Limb (tissue), 2 donors: ENCODE measurements at regions not wholly inside any gene's neighbourhood (a gene's known extent, or its start where the extent isn't known, plus 50 kb on each side); places are given as distances from the start of the nearest gene placed in this dataset.
A peak's percentile ranks its signal among the peaks of the same experiment; 100 is the strongest.
"Not testable (repeated sequence)": the region's sequence is repeated elsewhere in the genome, so short reads cannot be mapped to it uniquely, and the experiment has no call there.

Experiments
- DNase-seq, 2 donors: peaks; one replicate each; pipeline ENCODE4 v3.0.0-alpha.2; 2016; ENCODE audit errors: extremely low spot score in 2 of 2

GRCh38 chr6:48419992-48420391, 309.0 kb upstream of the PTCHD4 start:
- no peak for DNase-seq

GRCh38 chr6:48417927-48418326, 306.9 kb upstream of the PTCHD4 start:
- DNase-seq: no peak

- no peak for DNase-seq
These were observed 301.7 kb upstream of the PTCHD4 start for GRCh38 chr6:48412656-48413055.

- no peak for DNase-seq
These were observed 293.9 kb upstream of the PTCHD4 start for GRCh38 chr6:48404927-48405326.

GRCh38 chr6:48403587-48403986, 292.6 kb upstream of the PTCHD4 start:
- no peak for DNase-seq

GRCh38 chr6:48401016-48401415, 290.0 kb upstream of the PTCHD4 start:
- DNase-seq: peak; percentile 49 to 62

GRCh38 chr6:48397887-48398286, 286.9 kb upstream of the PTCHD4 start:
- DNase-seq: no peak

- DNase-seq: no peak
These were observed 278.4 kb upstream of the PTCHD4 start for GRCh38 chr6:48389146-48390043.

GRCh38 chr6:48388044-48388443, 277.0 kb upstream of the PTCHD4 start:
- DNase-seq: no peak

GRCh38 chr6:48378884-48379407, 267.9 kb upstream of the PTCHD4 start:
- DNase-seq: no peak

GRCh38 chr6:48377115-48377514, 266.1 kb upstream of the PTCHD4 start:
- no peak for DNase-seq

GRCh38 chr6:48371226-48371625, 260.2 kb upstream of the PTCHD4 start:
- DNase-seq: not testable (repeated sequence)

GRCh38 chr6:48369100-48369499, 258.1 kb upstream of the PTCHD4 start:
- DNase-seq: no peak

- DNase-seq: no peak
These were observed 214.7 kb upstream of the PTCHD4 start for GRCh38 chr6:48325701-48326100.

GRCh38 chr6:48318670-48319069, 207.7 kb upstream of the PTCHD4 start:
- no peak for DNase-seq

GRCh38 chr6:48315915-48316314, 204.9 kb upstream of the PTCHD4 start:
- no peak for DNase-seq

- no peak for DNase-seq
These were observed 204.2 kb upstream of the PTCHD4 start for GRCh38 chr6:48315051-48315719.

GRCh38 chr6:48311301-48311700, 200.3 kb upstream of the PTCHD4 start:
- no peak for DNase-seq

GRCh38 chr6:48307573-48307972, 196.6 kb upstream of the PTCHD4 start:
- no peak for DNase-seq

GRCh38 chr6:48290595-48290994, 179.6 kb upstream of the PTCHD4 start:
- no peak for DNase-seq

GRCh38 chr6:48289841-48290240, 178.8 kb upstream of the PTCHD4 start:
- no peak for DNase-seq

GRCh38 chr6:48281217-48281616, 170.2 kb upstream of the PTCHD4 start:
- no peak for DNase-seq
